ENCODE measurements at regions not wholly inside any gene's neighbourhood (a gene's known extent, or its start where the extent isn't known, plus 50 kb on each side); places are given as distances from the start of the nearest gene placed in this dataset.
"Not testable (repeated sequence)": the region's sequence is repeated elsewhere in the genome, so short reads cannot be mapped to it uniquely, and the experiment has no call there.

- in situ Hi-C loops (cut with HindIII; ENCODE audit: low pct_unique_long_range_greater_than_20kb, low sequenced_read_pairs), result no loop called here
- DNase-seq (ENCODE audit: low read depth), result no peak
Measured at GRCh38 chr13:22940090-22940710, 240.6 kb upstream of the SGCG start.

- no peak for DNase-seq (ENCODE audit: low read depth)
- in situ Hi-C loops (cut with HindIII; ENCODE audit: low pct_unique_long_range_greater_than_20kb, low sequenced_read_pairs), result no loop called here
Measured at GRCh38 chr13:22940736-22941135, 240.0 kb upstream of the SGCG start.

- DNase-seq (ENCODE audit: low read depth); in situ Hi-C loops (cut with HindIII; ENCODE audit: low pct_unique_long_range_greater_than_20kb, low sequenced_read_pairs): not testable (repeated sequence)
Measured at GRCh38 chr13:22941495-22941894, 239.3 kb upstream of the SGCG start.

- DNase-seq (ENCODE audit: low read depth); in situ Hi-C loops (cut with HindIII; ENCODE audit: low pct_unique_long_range_greater_than_20kb, low sequenced_read_pairs): not testable (repeated sequence)
Measured at GRCh38 chr13:22942831-22943230, 237.9 kb upstream of the SGCG start.

- DNase-seq (ENCODE audit: low read depth), result no peak
- in situ Hi-C loops (cut with HindIII; ENCODE audit: low pct_unique_long_range_greater_than_20kb, low sequenced_read_pairs), result no loop called here
Measured at GRCh38 chr13:22944378-22944777, 236.4 kb upstream of the SGCG start.

- in situ Hi-C loops (cut with HindIII; ENCODE audit: low pct_unique_long_range_greater_than_20kb, low sequenced_read_pairs), result no loop called here
Measured at GRCh38 chr13:22945321-22946226, 235.2 kb upstream of the SGCG start.

GRCh38 chr13:22948421-22948820 is 232.4 kb upstream of the SGCG start:
- in situ Hi-C loops (cut with HindIII; ENCODE audit: low pct_unique_long_range_greater_than_20kb, low sequenced_read_pairs), result no loop called here
- DNase-seq (ENCODE audit: low read depth), result no peak

More at GRCh38 chr13:22945321-22946226, 235.2 kb upstream of the SGCG start:
- DNase-seq (ENCODE audit: low read depth), result no peak

GRCh38 chr13:22952018-22952417 is 228.8 kb upstream of the SGCG start:
- in situ Hi-C loops (cut with HindIII; ENCODE audit: low pct_unique_long_range_greater_than_20kb, low sequenced_read_pairs); DNase-seq (ENCODE audit: low read depth): not testable (repeated sequence)

- in situ Hi-C loops (cut with HindIII; ENCODE audit: low pct_unique_long_range_greater_than_20kb, low sequenced_read_pairs); DNase-seq (ENCODE audit: low read depth): not testable (repeated sequence)
Measured at GRCh38 chr13:22955147-22955546, 225.6 kb upstream of the SGCG start.

GRCh38 chr13:22956456-22957115 is 224.2 kb upstream of the SGCG start:
- in situ Hi-C loops (cut with HindIII; ENCODE audit: low pct_unique_long_range_greater_than_20kb, low sequenced_read_pairs); DNase-seq (ENCODE audit: low read depth): not testable (repeated sequence)

GRCh38 chr13:22959859-22960258 is 220.9 kb upstream of the SGCG start:
- in situ Hi-C loops (cut with HindIII; ENCODE audit: low pct_unique_long_range_greater_than_20kb, low sequenced_read_pairs); DNase-seq (ENCODE audit: low read depth): not testable (repeated sequence)

- no peak for DNase-seq (ENCODE audit: low read depth)
- in situ Hi-C loops (cut with HindIII; ENCODE audit: low pct_unique_long_range_greater_than_20kb, low sequenced_read_pairs), result no loop called here
Measured at GRCh38 chr13:22960827-22961226, 220.0 kb upstream of the SGCG start.

- DNase-seq (ENCODE audit: low read depth); in situ Hi-C loops (cut with HindIII; ENCODE audit: low pct_unique_long_range_greater_than_20kb, low sequenced_read_pairs): not testable (repeated sequence)
Measured at GRCh38 chr13:22961342-22961741, 219.4 kb upstream of the SGCG start.

- in situ Hi-C loops (cut with HindIII; ENCODE audit: low pct_unique_long_range_greater_than_20kb, low sequenced_read_pairs), result no loop called here
- DNase-seq (ENCODE audit: low read depth), result no peak
Measured at GRCh38 chr13:22961835-22962537, 218.8 kb upstream of the SGCG start.

- in situ Hi-C loops (cut with HindIII; ENCODE audit: low pct_unique_long_range_greater_than_20kb, low sequenced_read_pairs), result not testable (repeated sequence)
Measured at GRCh38 chr13:22963384-22964053, 217.3 kb upstream of the SGCG start.

GRCh38 chr13:22964245-22964966 is 216.4 kb upstream of the SGCG start:
- DNase-seq (ENCODE audit: low read depth), result no peak
- in situ Hi-C loops (cut with HindIII; ENCODE audit: low pct_unique_long_range_greater_than_20kb, low sequenced_read_pairs), result no loop called here

More at GRCh38 chr13:22963384-22964053, 217.3 kb upstream of the SGCG start:
- not testable (repeated sequence) for DNase-seq (ENCODE audit: low read depth)

Measured in Caki2 (cell line).